CMK (cell line): ENCODE measurements at regions not wholly inside any gene's neighbourhood (a gene's known extent, or its start where the extent isn't known, plus 50 kb on each side); places are given as distances from the start of the nearest gene placed in this dataset.
"Not testable (repeated sequence)": the region's sequence is repeated elsewhere in the genome, so short reads cannot be mapped to it uniquely, and the experiment has no call there.

Source experiments
- DNase-seq: peaks from one replicate; pipeline ENCODE4 v3.0.0-alpha.2; 2010; ENCODE audit warnings: low read depth

DNA sequence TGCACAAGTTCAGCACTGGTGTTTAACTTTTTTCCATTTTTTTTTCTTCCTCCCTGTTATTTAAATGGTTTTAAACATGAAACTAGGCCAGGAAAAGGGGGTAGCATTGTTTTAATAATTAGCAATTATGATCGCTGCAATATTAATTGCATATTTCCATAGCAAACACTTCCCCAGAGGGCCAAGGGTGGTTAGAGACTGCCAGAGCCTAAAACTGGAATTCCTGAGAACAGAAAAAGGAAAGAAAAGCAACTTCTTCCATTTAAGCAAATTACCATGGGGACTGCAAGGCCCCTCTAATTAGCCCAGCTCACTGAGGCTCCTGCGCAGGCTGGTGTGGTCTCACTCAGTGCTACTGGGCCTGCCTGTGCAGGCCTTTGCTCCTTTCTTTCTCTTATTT, 201.5 kb downstream of the SMAD2 start:
- no peak for DNase-seq

GRCh38 chr18:47727409-47727808, 203.1 kb downstream of the SMAD2 start:
- DNase-seq = no peak

GRCh38 chr18:47726550-47726949, 203.9 kb downstream of the SMAD2 start:
- no peak for DNase-seq

DNA sequence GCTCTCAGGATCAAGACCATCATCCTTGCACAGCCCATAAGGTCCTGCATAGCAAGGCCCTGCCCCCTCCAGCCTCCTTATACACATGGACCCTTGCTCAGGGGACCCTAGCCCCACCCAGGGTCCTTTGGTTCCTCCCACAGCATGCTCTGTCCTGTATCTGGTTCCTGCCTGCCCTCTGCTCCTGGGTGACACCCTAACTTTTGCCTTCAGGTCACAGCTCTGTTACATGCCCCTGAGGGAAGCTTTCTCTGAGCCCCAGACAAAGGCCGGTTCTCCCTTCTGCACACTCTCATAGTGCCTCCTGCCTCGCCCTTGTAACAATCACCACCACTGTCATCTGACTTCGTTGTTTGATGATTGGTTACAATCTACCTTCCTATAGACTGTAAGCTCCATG, 204.8 kb downstream of the SMAD2 start:
- no peak for DNase-seq

DNA sequence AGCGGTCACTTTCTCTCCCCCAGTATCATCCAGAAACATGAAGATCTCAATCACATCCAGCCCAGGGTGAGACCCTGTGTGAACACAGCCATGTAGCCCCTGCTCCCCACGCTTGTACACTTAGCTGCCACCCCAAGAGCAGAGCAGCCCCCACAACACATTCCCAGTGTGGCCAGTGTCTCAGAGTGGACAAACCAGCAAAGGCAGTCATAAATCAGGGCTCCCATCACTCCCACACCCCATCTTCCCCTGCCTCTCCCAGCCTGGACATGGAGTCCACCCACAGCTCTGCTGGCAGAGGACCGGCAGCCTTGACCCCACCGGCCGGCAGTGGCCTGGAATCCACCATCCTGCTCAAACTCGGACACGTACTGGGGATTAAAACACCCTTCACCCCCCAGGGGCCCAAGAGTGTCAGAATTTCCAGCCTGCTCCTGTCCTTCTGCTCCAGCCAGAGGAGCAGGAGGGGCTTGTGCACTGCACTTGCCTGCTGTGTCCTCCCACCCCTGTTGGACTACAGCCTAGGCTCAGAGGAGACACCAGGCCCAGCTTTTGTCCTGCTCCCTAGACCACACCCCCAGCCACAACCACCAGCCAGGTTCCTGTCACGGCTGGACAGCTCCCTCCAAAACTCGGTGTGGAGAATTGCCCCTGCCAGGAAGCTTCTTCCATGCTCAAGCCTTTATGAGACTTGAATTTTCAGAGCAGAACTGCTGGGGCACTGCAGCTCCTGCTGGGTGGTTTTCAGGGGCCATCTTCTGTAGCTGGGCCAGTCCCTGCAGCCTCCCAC, 206.1 kb downstream of the SMAD2 start:
- DNase-seq = no peak

DNA sequence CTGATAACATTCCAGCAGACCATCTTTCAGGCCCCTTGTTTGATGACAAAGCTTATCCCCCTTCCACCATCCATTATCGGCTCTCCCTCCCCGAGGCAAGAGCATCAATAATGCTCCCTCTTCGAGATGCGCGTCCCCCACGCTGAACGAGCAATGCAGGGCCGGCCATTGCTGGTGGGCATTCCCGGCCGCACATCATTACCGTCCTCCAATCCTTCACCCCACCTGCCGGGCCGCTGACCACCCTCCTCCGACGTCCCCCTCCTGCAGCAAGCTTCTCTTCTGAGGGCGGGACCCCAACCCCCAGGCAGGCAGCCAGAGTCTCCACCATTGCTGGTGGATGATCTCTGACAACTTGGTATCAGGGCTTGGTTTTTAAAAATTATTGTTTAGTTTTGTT, 208.6 kb downstream of the SMAD2 start:
- no peak for DNase-seq

GRCh38 chr18:47720741-47721140, 209.7 kb downstream of the SMAD2 start:
- DNase-seq = no peak

GRCh38 chr18:47719096-47719780, 211.2 kb downstream of the SMAD2 start:
- DNase-seq = no peak

- no peak for DNase-seq
These were observed 211.8 kb downstream of the SMAD2 start for GRCh38 chr18:47718646-47719045.

DNA sequence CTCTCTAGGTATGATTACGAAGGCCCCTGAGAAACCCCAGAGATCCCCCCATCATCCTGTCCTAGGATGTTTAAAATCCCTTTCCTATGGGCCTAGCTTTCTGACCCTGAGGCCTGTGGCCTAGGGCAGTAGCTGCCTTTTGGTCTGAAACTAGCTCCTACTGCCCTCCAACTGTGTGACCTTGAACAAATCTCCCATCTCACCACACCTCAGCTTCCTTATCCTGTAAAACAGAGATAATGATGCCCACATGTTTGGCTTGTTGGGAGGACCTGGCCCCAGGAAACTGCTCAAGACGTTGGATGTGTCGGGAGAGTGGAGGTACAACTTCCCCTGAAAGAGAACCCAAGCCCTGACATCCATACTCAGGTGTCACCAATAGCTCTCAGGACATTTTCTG, 213.2 kb downstream of the SMAD2 start:
- no peak for DNase-seq

GRCh38 chr18:47716632-47717185, 213.8 kb downstream of the SMAD2 start:
- DNase-seq = no peak

DNA sequence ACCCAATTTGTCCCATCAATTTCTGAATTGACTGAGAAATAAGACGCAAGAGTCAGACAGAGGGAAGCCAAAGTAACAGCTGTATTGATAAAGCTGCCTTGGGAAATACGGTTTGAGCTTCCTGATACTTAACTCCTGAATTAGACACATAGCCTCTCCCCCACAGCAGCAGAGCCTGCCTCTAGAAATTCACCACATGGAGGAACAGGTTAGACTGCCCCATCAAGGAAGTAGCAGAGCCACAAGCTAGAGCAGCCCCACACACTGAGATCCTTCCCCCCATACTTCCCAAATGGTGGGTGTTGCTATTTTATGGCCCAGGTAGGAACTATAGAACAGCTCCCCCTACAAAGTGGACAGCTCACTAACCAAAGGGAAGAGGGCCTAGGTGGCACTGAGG, 220.0 kb downstream of the SMAD2 start:
- no peak for DNase-seq

GRCh38 chr18:47709556-47709955, 220.9 kb downstream of the SMAD2 start:
- no peak for DNase-seq

GRCh38 chr18:47708206-47708605, 222.3 kb downstream of the SMAD2 start:
- DNase-seq = no peak

DNA sequence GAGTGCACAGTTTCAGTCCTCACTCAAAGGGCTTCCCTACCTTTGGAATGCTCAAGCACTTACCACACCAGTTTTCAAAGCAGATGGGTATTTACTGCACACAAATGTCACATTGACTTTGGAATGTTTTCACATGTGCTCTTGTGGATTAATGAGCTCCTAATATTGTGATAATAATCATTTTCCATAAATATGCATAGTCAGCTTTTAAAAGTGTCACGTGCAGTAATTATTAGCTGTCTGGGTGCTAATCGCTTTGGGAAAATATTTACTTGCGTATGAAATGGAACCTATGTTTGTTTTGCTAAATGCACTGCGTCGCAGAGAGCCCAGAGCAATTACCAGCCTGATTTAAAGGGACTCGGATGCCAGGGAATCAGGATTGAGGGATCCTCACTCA, 229.3 kb downstream of the SMAD2 start:
- DNase-seq = no peak

GRCh38 chr18:47696870-47697269, 233.6 kb downstream of the SMAD2 start:
- DNase-seq = no peak

GRCh38 chr18:47691611-47692010, 238.8 kb downstream of the SMAD2 start:
- DNase-seq = no peak

- DNase-seq = not testable (repeated sequence)
These were observed 239.7 kb downstream of the SMAD2 start for GRCh38 chr18:47690778-47691177.

DNA sequence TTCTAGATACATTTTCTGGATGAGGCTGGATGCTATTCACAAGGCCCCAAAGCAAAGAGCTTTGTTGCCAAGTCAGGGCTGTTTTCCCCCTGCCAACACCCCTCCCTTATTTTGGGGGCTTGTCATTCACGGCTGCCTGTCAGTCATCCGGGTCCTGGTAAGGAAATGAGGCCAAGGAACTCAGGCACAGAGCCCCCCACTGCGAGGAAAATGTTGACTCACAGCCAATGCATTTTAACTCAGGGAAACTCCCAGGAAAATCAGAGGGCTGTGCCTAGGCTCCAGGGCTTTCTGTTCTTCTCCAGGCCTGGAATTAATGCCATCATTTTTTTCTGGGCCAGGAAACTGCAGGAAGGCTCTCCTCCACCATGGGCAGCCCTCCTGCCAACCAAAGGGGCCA, 241.1 kb downstream of the SMAD2 start:
- DNase-seq = no peak

GRCh38 chr18:47686806-47687205, 243.7 kb downstream of the SMAD2 start:
- DNase-seq = no peak

- DNase-seq = no peak
These were observed 246.7 kb downstream of the SMAD2 start for GRCh38 chr18:47683774-47684173.

GRCh38 chr18:47682876-47683275, 247.6 kb downstream of the SMAD2 start:
- DNase-seq = no peak

DNA sequence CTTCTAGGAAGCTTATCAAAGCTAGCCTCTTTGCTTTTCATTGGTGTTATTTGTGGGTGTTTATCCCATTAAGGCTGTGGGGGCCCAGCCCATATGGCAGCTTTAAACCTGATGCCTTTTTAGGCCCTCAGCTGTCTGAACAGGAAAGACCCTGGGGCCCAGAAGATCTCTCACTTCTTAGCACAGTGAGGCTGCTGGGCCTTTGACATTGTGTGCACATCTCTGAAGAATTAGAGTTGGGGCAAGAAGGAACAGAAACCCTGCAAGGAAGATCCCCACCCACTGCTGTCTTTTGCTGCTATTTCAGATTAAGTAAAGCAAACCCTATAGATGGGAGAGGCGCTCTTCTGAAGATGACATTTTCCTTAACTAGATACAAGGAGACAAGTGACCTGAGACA, 250.0 kb downstream of the SMAD2 start:
- DNase-seq = no peak
